ENCODE measurements at regions not wholly inside any gene's neighbourhood (a gene's known extent, or its start where the extent isn't known, plus 50 kb on each side); places are given as distances from the start of the nearest gene placed in this dataset.

DNA sequence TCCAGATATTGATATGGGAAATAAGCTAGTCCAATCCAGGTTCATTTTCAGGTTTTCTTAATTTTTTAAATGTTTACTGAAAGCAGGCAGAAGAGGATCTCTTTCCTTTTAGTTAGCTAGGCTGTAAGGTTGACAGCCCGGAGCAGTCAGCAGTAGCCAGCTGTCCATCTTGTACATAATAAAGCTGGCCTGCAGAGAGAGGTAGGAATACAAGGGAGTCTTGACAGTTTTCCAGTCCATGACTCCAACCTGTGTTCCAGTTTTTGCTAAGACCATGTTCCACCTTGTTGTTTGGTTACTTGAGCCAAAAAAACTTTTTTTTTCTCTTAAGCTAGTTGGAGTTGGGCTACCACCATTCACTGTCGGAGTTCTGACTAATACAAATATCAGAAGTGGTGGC lies 402.7 kb upstream of the TEX13C start:
- H3K27ac Mint-ChIP-seq = no peak overlapping the region
- no peaks in the 10 kb centered on the region for H3K9me3 Mint-ChIP-seq
- no peaks in the 10 kb centered on the region for H3K4me1 Mint-ChIP-seq (ENCODE audit: unreplicated experiment)
- H3K36me3 Mint-ChIP-seq = no peaks in the 10 kb centered on the region
- DNase-seq (ENCODE audit: extremely low spot score, unreplicated experiment) = no peak
- no peaks in the 10 kb centered on the region for H3K27me3 Mint-ChIP-seq
- TF ChIP-seq CTCF (conservative IDR thresholded peaks at IDR 0.05) = no peak
- H3K4me3 Mint-ChIP-seq = no peak overlapping the region

GRCh38 chrX:124925681-124926080 lies 394.0 kb upstream of the TEX13C start:
- H3K27me3 Mint-ChIP-seq = no peaks in the 10 kb centered on the region

GRCh38 chrX:124931241-124931640 lies 388.4 kb upstream of the TEX13C start:
- DNase-seq (ENCODE audit: extremely low spot score, unreplicated experiment) = no peak
- Mint-ChIP-seq H3K36me3 (no peaks in the 10 kb centered on the region), H3K4me1 (ENCODE audit: unreplicated experiment) (no peaks in the 10 kb centered on the region), H3K9me3 (no peaks in the 10 kb centered on the region), H3K4me3 (no peak overlapping the region), H3K27me3 (no peaks in the 10 kb centered on the region), H3K27ac (no peak overlapping the region)
- no peak for TF ChIP-seq CTCF (conservative IDR thresholded peaks at IDR 0.05)

More at GRCh38 chrX:124925681-124926080, 394.0 kb upstream of the TEX13C start:
- Mint-ChIP-seq H3K4me1 (ENCODE audit: unreplicated experiment) (no peaks in the 10 kb centered on the region), H3K9me3 (no peaks in the 10 kb centered on the region), H3K27ac (no peak overlapping the region), H3K36me3 (no peaks in the 10 kb centered on the region), H3K4me3 (no peak overlapping the region)
- TF ChIP-seq CTCF (conservative IDR thresholded peaks at IDR 0.05) = no peak
- DNase-seq (ENCODE audit: extremely low spot score, unreplicated experiment) = no peak

DNA sequence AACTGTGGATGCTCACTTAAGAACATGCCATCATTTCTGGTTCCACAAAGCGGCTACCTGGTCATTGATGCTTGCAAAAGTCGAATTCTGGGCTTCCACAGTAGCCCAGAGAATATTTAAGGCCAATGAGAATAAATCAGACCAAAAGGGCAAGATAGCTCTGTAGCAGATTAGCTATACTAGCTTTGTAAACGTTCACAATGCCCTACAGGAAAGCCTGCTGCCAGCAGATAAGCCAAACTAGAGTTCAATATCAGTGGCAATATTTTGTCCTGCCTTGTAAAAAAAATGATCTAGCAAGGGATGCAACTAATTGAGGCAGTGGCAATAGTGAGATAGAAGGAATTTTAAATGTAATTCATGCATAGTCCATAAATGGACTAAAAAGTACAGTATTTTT lies 387.7 kb upstream of the TEX13C start:
- no peaks in the 10 kb centered on the region for H3K27me3 Mint-ChIP-seq
- H3K36me3 Mint-ChIP-seq = no peaks in the 10 kb centered on the region
- H3K9me3 Mint-ChIP-seq = no peaks in the 10 kb centered on the region
- no peak for DNase-seq (ENCODE audit: extremely low spot score, unreplicated experiment)
- TF ChIP-seq CTCF (conservative IDR thresholded peaks at IDR 0.05) = no peak
- H3K4me3 Mint-ChIP-seq = no peak overlapping the region
- no peaks in the 10 kb centered on the region for H3K4me1 Mint-ChIP-seq (ENCODE audit: unreplicated experiment)
- H3K27ac Mint-ChIP-seq = no peak overlapping the region

GRCh38 chrX:124938715-124939114 lies 381.0 kb upstream of the TEX13C start:
- Mint-ChIP-seq H3K27ac (no peak overlapping the region), H3K4me1 (ENCODE audit: unreplicated experiment) (no peaks in the 10 kb centered on the region), H3K4me3 (no peak overlapping the region), H3K36me3 (no peaks in the 10 kb centered on the region), H3K27me3 (no peaks in the 10 kb centered on the region), H3K9me3 (no peaks in the 10 kb centered on the region)
- TF ChIP-seq CTCF (conservative IDR thresholded peaks at IDR 0.05) = no peak
- DNase-seq (ENCODE audit: extremely low spot score, unreplicated experiment) = no peak

GRCh38 chrX:124940531-124940930 lies 379.1 kb upstream of the TEX13C start:
- Mint-ChIP-seq H3K36me3 (no peaks in the 10 kb centered on the region), H3K27ac (no peak overlapping the region), H3K4me1 (ENCODE audit: unreplicated experiment) (no peaks in the 10 kb centered on the region), H3K4me3 (no peak overlapping the region), H3K9me3 (no peaks in the 10 kb centered on the region), H3K27me3 (no peaks in the 10 kb centered on the region)
- DNase-seq (ENCODE audit: extremely low spot score, unreplicated experiment) = no peak
- TF ChIP-seq CTCF (conservative IDR thresholded peaks at IDR 0.05) = no peak
